Embryonic facial prominence (tissue), 1 donor: ENCODE measurements at regions not wholly inside any gene's neighbourhood (a gene's known extent, or its start where the extent isn't known, plus 50 kb on each side); places are given as distances from the start of the nearest gene placed in this dataset.
A peak's percentile ranks its signal among the peaks of the same experiment; 100 is the strongest.

Experiments used
- DNase-seq: peaks from one replicate; pipeline ENCODE4 v3.0.0-alpha.2; 2016; ENCODE audit errors: extremely low spot score

DNA sequence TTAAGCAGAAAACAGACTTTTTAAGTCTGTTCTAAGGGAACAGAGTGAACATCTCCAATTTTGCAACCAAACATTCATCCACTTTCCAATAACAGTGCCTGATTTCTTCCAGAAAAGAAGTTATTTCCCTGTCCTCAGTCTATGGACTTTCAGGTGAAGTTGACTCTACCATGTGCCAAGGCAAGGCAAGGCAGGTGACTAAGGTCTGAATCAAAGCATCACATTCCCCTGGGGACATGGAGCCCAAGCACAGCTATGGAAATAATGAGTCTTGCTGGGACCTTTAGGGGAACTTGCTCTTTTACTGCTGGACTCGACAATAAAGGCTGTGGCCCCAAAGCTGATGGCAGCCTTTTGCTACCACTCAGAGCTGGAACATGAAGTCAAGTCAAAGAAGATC, 182.2 kb downstream of the FGFR2 start:
- DNase-seq = no peak

DNA sequence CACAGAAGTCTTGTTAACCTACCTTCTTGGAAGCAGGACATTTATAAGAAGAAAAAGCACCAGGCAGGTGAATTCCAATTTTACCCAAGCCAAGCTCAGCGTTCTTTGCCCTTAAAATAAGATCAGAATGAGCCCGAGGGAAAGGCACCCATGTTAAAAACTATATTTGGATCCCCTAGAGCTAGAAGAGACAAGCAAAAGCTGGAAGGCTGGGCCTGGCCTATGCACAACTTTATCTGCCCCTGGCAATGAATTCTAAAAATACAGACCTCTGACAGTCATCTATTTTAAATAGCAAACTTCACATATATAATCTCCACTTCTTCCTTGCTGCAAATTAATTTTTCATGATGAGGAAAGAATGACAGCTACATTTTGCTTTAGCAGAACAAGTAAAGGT, 180.9 kb downstream of the FGFR2 start:
- no peak for DNase-seq

DNA sequence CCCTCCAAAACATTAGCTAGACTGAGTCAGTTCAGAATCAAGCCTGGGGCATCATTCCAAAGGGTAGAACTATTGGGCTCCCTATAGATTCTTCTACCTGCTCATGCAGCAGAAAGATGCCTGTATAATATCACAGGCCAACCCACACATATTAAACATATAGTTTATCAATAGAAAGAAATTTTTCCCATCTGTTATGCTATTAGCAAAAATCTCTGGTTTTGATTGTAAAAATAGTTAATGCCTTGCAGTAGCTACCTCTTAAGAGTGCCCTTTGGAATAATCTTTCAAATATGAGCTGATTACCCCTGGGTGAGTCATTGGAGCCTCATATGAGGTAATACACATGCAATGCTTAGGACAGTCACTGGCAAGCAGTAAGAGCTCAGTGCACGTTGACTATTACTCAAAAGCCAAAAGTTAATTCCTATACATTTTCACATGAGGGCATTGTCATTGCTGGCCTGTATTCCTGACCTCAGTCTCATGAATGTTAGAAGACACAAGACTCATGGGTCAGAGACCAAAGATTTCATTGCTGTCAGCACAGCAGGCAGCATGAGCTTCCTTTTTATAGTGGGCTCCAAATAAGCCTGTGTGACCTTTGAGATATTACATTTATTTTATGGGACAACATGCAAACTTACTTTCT, 180.0 kb downstream of the FGFR2 start:
- DNase-seq = no peak

DNA sequence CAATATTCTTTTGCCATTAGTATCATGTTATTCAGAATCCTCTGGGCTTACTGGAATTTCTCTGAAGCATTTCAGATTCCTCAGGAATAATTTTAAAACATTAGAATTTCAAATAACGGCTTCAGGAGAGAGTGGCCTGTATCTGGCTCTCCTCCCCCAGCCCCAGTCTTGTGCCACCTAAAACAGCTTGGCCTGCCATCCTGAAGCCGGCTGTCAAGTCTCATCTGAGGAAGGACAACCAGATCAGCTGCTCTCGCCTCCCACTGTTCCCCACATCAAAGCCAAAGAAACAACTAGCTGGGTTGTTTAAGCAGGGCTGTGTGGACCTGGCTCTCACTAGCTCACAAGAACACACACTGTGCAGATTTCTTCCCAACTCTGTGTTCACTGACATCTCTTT, 178.2 kb downstream of the FGFR2 start:
- DNase-seq = no peak

DNA sequence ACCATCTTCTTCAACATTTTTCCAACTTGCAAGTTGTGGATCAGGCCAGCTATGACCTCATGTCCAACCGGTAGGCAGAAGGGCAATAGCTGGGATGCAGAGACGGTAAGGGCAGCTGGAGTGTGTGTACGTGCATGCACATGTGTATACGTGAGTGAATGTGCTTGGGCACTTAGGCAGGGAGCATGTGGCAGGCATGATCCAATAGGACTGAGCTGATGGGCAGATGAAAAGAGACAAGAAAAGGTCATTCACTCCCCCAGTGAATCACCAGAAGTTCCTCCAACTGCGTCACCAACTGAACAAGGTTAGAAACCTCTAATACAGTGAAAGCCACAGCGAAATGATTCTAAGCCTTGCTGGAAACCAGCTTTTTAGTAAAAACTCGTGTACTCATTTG, 176.1 kb downstream of the FGFR2 start:
- no peak for DNase-seq

DNA sequence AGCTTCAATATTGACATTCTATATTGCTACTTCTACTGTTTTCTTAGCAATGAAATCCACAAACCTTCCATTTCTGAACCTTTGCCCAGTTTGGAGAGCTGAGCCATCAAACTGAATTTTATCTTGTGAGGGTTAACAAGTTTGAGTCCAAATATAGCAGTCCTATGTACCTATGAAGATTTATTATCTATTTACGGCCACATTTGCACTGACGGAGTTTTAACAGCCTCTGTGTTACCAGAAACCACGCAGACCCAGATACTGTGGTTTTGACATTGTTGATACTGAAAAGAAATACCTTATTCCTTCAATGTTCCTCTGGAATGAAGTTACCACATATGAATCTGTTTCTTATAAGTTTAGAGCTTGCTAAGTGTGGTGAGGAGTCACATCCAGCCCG, 172.6 kb downstream of the FGFR2 start:
- DNase-seq = peak; percentile 40

DNA sequence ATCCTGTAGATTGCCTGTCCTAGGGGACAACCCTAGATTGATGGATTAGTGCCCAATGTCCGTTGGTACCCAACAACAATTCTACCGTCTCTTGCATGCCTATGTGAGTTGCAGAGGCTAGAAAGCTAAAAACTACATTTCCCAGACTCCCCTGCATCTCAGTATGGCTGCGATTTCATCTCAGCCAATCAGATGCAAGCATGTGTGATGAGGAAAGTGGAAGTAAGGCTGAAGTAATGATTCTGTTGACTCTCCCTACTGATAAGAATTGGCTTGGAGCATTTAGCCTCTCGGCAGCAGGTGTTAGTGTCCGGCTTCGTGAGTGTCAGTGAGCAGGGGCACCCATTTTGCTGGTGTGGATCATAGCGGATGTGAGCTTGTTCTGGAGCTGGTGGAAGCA, 171.9 kb downstream of the FGFR2 start:
- DNase-seq = no peak
